Islet precursor cell (in vitro differentiated cells): ENCODE measurements at regions not wholly inside any gene's neighbourhood (a gene's known extent, or its start where the extent isn't known, plus 50 kb on each side); places are given as distances from the start of the nearest gene placed in this dataset.
"Not testable (repeated sequence)": the region's sequence is repeated elsewhere in the genome, so short reads cannot be mapped to it uniquely, and the experiment has no call there.

Experiments used
- DNase-seq: peaks from one replicate; pipeline ENCODE4 v3.0.0-alpha.2; 2018

GRCh38 chr5:40220260-40220659 is 459.5 kb upstream of the PTGER4 start:
- no peak for DNase-seq

- DNase-seq = no peak
Measured at GRCh38 chr5:40217553-40217952, 462.2 kb upstream of the PTGER4 start.

- no peak for DNase-seq
Measured at GRCh38 chr5:40210694-40211093, 469.0 kb upstream of the PTGER4 start.

GRCh38 chr5:40206030-40206429 is 473.7 kb upstream of the PTGER4 start:
- DNase-seq = no peak

GRCh38 chr5:40204144-40204543 is 475.6 kb upstream of the PTGER4 start:
- DNase-seq = no peak

- DNase-seq = no peak
Measured at GRCh38 chr5:40202814-40203440, 476.8 kb upstream of the PTGER4 start.

GRCh38 chr5:40198736-40199135 is 481.0 kb upstream of the PTGER4 start:
- no peak for DNase-seq

- DNase-seq = not testable (repeated sequence)
Measured at GRCh38 chr5:40195574-40195973, 484.1 kb upstream of the PTGER4 start.

GRCh38 chr5:40191150-40191549 is 488.6 kb upstream of the PTGER4 start:
- DNase-seq = no peak

- no peak for DNase-seq
Measured at GRCh38 chr5:40172721-40173120, 507.0 kb upstream of the PTGER4 start.

- DNase-seq = no peak
Measured at GRCh38 chr5:40171971-40172370, 507.7 kb upstream of the PTGER4 start.

- DNase-seq = no peak
Measured at GRCh38 chr5:40167283-40167682, 512.4 kb upstream of the PTGER4 start.

GRCh38 chr5:40166802-40167201 is 512.9 kb upstream of the PTGER4 start:
- DNase-seq = no peak

GRCh38 chr5:40165789-40166728 is 513.7 kb upstream of the PTGER4 start:
- DNase-seq = no peak

- no peak for DNase-seq
Measured at GRCh38 chr5:40165106-40165788, 514.5 kb upstream of the PTGER4 start.

- no peak for DNase-seq
Measured at GRCh38 chr5:40160435-40160834, 519.3 kb upstream of the PTGER4 start.

- no peak for DNase-seq
Measured at GRCh38 chr5:40154194-40154593, 525.5 kb upstream of the PTGER4 start.

GRCh38 chr5:40150896-40151295 is 528.8 kb upstream of the PTGER4 start:
- DNase-seq = no peak

GRCh38 chr5:40141896-40142295 is 537.8 kb upstream of the PTGER4 start:
- DNase-seq = no peak

- DNase-seq = no peak
Measured at GRCh38 chr5:40141418-40141817, 538.3 kb upstream of the PTGER4 start.

- no peak for DNase-seq
Measured at GRCh38 chr5:40137223-40137622, 542.5 kb upstream of the PTGER4 start.

- DNase-seq = no peak
Measured at GRCh38 chr5:40134883-40135520, 544.7 kb upstream of the PTGER4 start.

GRCh38 chr5:40124367-40124766 is 555.3 kb upstream of the PTGER4 start:
- DNase-seq = no peak
